GM19035 (cell line): ENCODE measurements at regions not wholly inside any gene's neighbourhood (a gene's known extent, or its start where the extent isn't known, plus 50 kb on each side); places are given as distances from the start of the nearest gene placed in this dataset.
"Not testable (repeated sequence)": the region's sequence is repeated elsewhere in the genome, so short reads cannot be mapped to it uniquely, and the experiment has no call there.

Source experiments
- ATAC-seq: cut with Tn5 transposase; IDR thresholded peaks from one replicate; pipeline ENCODE4 v1.9.1; 2021; ENCODE audit not compliant: unreplicated experiment

DNA sequence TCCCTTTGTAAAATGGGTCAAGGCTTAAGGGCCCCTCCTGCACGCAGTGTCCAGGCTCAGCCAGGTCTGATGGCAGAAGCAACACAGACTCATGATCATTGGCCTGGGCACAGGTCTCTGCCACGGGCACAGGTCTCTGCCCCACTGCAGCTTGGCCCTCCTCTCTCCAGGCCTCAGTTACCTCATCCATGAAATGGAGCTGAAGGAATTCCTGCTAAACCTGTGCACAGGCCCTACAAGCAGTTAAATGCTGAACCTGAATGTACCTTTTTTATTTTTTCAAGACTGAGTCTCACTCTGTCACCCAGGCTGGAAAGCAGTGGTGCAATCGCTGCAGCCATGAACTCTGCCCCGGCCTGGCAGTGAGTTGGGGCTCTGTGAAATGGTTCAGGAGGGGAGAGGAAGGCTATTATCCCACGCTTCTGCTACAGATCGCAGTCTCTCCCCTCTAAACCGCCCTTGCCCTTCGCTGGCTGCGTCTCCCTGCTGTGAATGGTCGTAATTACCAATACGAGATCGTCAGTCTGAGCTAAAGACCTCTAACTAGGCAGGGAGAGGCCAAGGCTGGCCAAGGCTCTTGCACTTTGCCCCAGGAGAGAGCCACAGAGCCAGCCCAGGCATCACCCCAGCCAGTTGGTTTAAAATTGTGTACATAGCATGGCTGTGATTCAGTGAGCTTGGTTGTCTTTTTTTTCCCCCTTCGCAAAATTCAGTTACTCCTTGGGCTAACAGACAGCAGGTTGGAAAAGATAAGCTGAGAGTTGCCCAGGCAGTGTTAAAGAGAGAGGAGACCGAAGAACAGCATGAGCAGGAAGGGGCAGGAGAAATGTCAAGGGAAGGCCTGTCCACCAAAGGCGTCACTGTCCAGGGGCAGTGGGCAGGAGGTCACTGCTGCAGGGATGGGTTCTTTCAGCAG lies 93.0 kb upstream of the KCTD7 start:
- ATAC-seq, result no peak

DNA sequence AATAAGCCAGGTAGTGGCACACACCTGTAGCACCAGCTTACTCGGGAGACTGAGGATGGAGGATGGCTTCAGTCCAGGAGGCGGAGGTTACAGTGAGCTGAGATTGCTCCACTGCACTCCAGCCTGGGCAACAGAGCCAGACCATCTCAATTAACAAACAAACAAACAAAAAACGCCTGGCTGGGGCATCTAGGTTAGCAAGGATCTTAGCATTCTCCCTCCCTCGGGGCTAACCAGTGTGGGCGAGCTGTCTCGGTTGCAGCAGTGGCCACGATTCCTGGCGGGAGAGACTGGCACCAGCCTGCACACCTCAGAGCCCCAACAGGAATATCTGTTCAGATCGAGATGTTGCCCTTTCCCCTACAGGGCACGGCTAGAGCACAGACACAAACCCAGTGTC lies 91.3 kb upstream of the KCTD7 start:
- ATAC-seq, result no peak

DNA sequence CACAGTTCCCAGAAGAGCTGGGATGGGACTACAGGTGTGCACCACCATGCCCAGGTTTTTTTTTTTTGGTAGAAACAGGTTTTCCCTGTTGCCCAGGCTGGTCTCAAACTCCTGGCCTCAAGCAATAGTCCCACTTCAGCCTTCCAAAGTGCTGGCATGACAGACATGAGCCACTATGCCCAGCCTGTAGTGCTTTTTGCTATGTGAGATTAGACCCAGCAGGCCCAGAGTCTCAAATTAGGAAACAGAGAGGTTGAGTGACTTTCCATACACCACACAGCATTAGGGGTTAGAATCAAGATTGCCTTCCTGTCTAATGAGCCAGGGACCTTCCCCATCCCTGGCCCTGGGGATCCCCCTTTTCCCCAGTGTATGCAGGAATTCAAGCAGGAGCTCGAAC lies 90.8 kb upstream of the KCTD7 start:
- ATAC-seq, result no peak

GRCh38 chr7:66539264-66539623 lies 89.4 kb upstream of the KCTD7 start:
- no peak for ATAC-seq

DNA sequence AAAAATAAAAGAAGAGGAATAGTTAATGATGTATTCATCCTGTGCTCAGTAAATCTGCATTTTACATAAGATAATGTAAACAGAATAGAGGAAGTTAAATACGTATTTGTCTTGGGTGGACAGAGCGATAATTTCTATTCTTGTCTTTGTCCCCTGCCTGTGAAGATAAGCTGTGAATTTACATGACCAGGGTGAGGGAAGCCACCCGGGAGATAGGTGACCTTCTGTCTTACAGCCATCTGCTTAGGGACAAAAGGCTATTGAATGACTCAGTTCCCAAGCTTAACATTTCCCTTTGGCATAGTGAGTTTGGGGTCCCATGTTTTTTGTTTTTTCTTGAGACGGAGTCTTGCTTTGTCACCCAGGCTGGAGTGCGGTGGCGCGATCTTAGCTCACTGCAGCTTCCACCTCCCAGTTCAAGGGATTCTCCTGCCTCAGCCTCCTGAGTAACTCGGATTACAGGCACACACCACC lies 88.7 kb upstream of the KCTD7 start:
- no peak for ATAC-seq

DNA sequence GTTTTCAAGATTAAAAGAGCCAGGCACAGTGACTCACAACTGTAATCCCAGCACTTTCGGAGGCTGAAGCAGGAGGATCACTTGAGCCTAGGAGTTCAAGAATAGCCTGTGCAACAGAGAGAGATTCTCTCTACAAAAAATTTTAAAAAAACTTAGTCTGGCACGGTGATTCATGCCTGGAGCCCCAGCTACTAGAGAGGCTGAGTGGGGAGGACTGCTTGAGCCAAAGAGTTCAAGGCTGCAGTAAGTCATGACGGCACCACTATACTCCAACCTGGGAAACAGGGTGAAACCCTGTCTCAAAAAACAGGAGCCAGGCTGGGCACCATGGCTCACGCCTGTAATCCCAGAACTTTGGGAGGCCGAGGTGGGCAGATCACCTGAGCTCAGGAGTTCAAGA lies 86.6 kb upstream of the KCTD7 start:
- ATAC-seq, result no peak

GRCh38 chr7:66542528-66543269 lies 86.0 kb upstream of the KCTD7 start:
- no peak for ATAC-seq

DNA sequence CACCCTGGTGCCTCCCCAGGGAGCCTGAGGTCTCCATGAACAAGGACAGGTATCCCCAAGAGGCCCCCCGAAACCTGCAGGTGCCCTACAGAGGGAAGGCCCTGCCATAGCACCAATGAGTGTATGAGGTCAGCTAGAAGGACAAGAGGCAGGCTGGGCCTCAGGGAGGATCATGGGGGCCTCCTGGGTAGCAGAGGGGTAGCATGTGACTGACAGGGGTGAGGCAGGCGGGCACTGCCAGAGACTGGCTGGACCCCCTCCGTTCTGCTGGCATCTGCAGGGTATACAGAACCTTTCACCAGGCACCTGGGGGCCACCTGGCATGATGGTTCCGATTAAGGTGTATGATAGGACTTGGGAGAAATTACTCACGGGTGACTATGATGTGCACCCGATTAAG lies 79.2 kb upstream of the KCTD7 start:
- ATAC-seq, result no peak

DNA sequence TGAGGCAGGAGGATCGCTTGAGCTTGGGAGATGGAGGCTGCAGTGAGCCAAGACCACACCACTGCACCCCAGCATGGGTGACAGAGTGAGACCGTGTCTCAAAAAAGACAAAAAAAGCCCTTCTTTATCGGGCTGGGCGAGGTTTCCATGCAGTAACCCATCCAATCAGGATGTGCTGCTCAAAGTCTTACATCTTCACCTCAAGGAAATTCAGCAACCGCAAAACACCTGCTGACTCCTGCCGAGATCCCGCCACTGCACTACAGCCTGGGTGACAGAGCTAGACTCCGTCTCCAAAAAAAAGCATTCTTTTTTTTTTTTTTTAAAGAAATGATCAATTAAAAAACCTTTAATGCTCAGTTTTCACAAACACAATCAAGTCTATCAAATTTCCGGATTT lies 75.7 kb upstream of the KCTD7 start:
- ATAC-seq, result no peak

DNA sequence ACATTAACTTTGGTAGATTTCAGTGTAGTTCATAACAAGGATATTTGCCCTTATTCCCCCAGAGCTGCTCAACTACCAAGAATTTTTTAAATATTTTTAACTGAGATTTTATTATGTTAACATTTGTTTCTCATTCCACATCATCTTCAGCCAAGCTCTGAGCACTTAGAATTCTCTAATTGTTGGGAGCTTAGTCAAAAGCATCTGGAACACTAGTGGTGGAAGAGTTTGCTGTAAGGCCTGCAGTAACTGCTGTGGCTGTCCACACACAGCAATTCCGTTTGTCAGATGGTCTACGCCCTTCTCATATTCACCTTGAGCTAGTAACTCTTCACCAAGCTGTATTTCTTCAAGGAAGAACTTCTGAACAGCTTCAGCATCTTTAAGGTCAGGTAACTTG lies 75.0 kb upstream of the KCTD7 start:
- ATAC-seq, result not testable (repeated sequence)

- ATAC-seq, result not testable (repeated sequence)
Observed at GRCh38 chr7:66554291-66554690, 74.4 kb upstream of the KCTD7 start.

- not testable (repeated sequence) for ATAC-seq
Observed at GRCh38 chr7:66554842-66555430, 73.7 kb upstream of the KCTD7 start.

DNA sequence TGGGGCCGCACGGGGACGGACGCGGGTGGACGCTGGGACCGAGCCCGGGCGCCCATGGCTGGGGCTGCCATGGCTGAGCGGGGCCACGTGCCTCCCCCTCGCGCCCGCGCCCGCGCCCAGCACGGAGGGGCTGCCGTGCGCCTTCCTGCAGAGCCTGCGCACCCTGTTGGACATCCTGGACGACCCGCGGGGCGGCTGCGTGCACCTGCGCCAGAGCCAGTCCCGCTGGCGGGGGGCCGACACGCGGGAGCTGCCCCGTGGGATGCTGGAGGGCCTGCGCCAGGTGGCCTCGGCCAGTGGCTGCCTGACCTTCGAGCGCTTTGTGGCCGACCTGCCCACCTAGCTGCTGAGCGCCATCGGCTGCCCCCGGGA lies 72.5 kb upstream of the KCTD7 start:
- no peak for ATAC-seq

- ATAC-seq, result no peak
Observed at GRCh38 chr7:66556549-66557213, 72.0 kb upstream of the KCTD7 start.

- ATAC-seq, result no peak
Observed at GRCh38 chr7:66557214-66558200, 71.2 kb upstream of the KCTD7 start.

GRCh38 chr7:66558201-66558641 lies 70.5 kb upstream of the KCTD7 start:
- ATAC-seq, result no peak

GRCh38 chr7:66558660-66559465 lies 69.8 kb upstream of the KCTD7 start:
- ATAC-seq, result no peak

DNA sequence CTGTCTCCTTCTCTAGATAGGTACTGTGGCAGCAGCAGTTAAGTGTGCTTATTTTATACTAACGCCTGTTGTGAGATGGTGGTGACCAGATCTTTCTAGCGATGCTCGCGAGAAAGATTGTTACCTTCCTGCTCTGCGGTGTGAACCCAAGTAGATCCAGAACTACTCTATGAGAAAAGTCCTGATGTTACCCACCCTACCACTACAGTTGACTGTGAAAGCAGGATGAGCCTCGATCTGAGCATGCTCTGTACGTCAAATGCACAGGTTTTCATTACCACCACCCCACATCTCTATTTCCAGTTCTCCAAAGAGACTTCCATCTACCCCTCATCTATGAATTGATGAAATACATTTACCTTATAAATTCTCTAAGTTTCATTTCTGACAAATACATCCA lies 64.6 kb upstream of the KCTD7 start:
- ATAC-seq, result no peak

GRCh38 chr7:66570179-66570578 lies 58.5 kb upstream of the KCTD7 start:
- not testable (repeated sequence) for ATAC-seq
